Stimulated activated CD4-positive, alpha-beta T cell treated with anti-CD3 and anti-CD28 coated beads, TNF-alpha, amount 100 ng/mL, for 24 hours (primary cell): ENCODE measurements at regions not wholly inside any gene's neighbourhood (a gene's known extent, or its start where the extent isn't known, plus 50 kb on each side); places are given as distances from the start of the nearest gene placed in this dataset.
"Not testable (repeated sequence)": the region's sequence is repeated elsewhere in the genome, so short reads cannot be mapped to it uniquely, and the experiment has no call there.

ENCODE experiments used
- DNase-seq, 3 experiments: peaks; one replicate each; pipeline ENCODE4 v3.0.0-alpha.2; 2020; ENCODE audit warnings: low read depth in 3 of 3

GRCh38 chr10:44177610-44178009, 207.3 kb downstream of the CXCL12 start:
- no peak for DNase-seq

GRCh38 chr10:44176311-44176710, 208.6 kb downstream of the CXCL12 start:
- DNase-seq: no peak

- DNase-seq: no peak
These were observed 211.3 kb downstream of the CXCL12 start for GRCh38 chr10:44173608-44173894.

- DNase-seq: no peak
These were observed 211.9 kb downstream of the CXCL12 start for GRCh38 chr10:44172883-44173607.

GRCh38 chr10:44171765-44172164, 213.1 kb downstream of the CXCL12 start:
- no peak for DNase-seq

GRCh38 chr10:44168478-44168877, 216.4 kb downstream of the CXCL12 start:
- DNase-seq: no peak

- DNase-seq: no peak
These were observed 217.1 kb downstream of the CXCL12 start for GRCh38 chr10:44167752-44168151.

GRCh38 chr10:44166441-44166840, 218.5 kb downstream of the CXCL12 start:
- no peak for DNase-seq

GRCh38 chr10:44164251-44164956, 220.5 kb downstream of the CXCL12 start:
- no peak for DNase-seq

- DNase-seq: no peak
These were observed 223.7 kb downstream of the CXCL12 start for GRCh38 chr10:44161184-44161583.

- no peak for DNase-seq
These were observed 227.3 kb downstream of the CXCL12 start for GRCh38 chr10:44157574-44157973.

- DNase-seq: no peak
These were observed 229.9 kb downstream of the CXCL12 start for GRCh38 chr10:44154956-44155355.

GRCh38 chr10:44153918-44154670, 230.8 kb downstream of the CXCL12 start:
- no peak for DNase-seq

GRCh38 chr10:44143556-44143955, 241.3 kb downstream of the CXCL12 start:
- no peak for DNase-seq

- DNase-seq: no peak
These were observed 252.3 kb downstream of the CXCL12 start for GRCh38 chr10:44132361-44133289.

- DNase-seq: no peak
These were observed 258.6 kb downstream of the CXCL12 start for GRCh38 chr10:44126291-44126717.

GRCh38 chr10:44125879-44126278, 259.0 kb downstream of the CXCL12 start:
- no peak for DNase-seq

GRCh38 chr10:44118500-44118899, 266.4 kb downstream of the CXCL12 start:
- no peak for DNase-seq

- DNase-seq: no peak
These were observed 268.4 kb downstream of the CXCL12 start for GRCh38 chr10:44116474-44116873.

GRCh38 chr10:44115516-44115915, 269.4 kb downstream of the CXCL12 start:
- no peak for DNase-seq

GRCh38 chr10:44114441-44114840, 270.5 kb downstream of the CXCL12 start:
- no peak for DNase-seq

- not testable (repeated sequence) for DNase-seq
These were observed 272.6 kb downstream of the CXCL12 start for GRCh38 chr10:44112280-44112679.
